HG02588 (cell line): ENCODE measurements at regions not wholly inside any gene's neighbourhood (a gene's known extent, or its start where the extent isn't known, plus 50 kb on each side); places are given as distances from the start of the nearest gene placed in this dataset.

Experiments used
- ATAC-seq: cut with Tn5 transposase; IDR thresholded peaks from one replicate; pipeline ENCODE4 v1.9.1; 2021; ENCODE audit warnings: mild to moderate bottlenecking, moderate library complexity; ENCODE audit not compliant: unreplicated experiment

GRCh38 chr3:155029941-155030340 lies 50.2 kb upstream of the MME start:
- no peak for ATAC-seq

GRCh38 chr3:155026999-155027591 lies 53.0 kb upstream of the MME start:
- no peak for ATAC-seq

- ATAC-seq = no peak
These were observed 56.0 kb upstream of the MME start for GRCh38 chr3:155024006-155024638.

GRCh38 chr3:155022896-155023295 lies 57.2 kb upstream of the MME start:
- ATAC-seq = no peak

- ATAC-seq = no peak
These were observed 60.5 kb upstream of the MME start for GRCh38 chr3:155019575-155019974.

GRCh38 chr3:155018621-155019330 lies 61.3 kb upstream of the MME start:
- ATAC-seq = no peak

GRCh38 chr3:155015776-155016436 lies 64.2 kb upstream of the MME start:
- no peak for ATAC-seq

GRCh38 chr3:155014953-155015352 lies 65.2 kb upstream of the MME start:
- no peak for ATAC-seq

GRCh38 chr3:155013427-155013826 lies 66.7 kb upstream of the MME start:
- no peak for ATAC-seq

- ATAC-seq = no peak
These were observed 67.5 kb upstream of the MME start for GRCh38 chr3:155012584-155012983.

GRCh38 chr3:155010416-155010815 lies 69.7 kb upstream of the MME start:
- ATAC-seq = no peak

- no peak for ATAC-seq
These were observed 70.9 kb upstream of the MME start for GRCh38 chr3:155009217-155009616.

- no peak for ATAC-seq
These were observed 72.4 kb upstream of the MME start for GRCh38 chr3:155007729-155008128.

GRCh38 chr3:155001289-155002010 lies 78.7 kb upstream of the MME start:
- ATAC-seq = no peak

- no peak for ATAC-seq
These were observed 87.5 kb upstream of the MME start for GRCh38 chr3:154992655-154993054.

- no peak for ATAC-seq
These were observed 89.6 kb upstream of the MME start for GRCh38 chr3:154990543-154990942.

- no peak for ATAC-seq
These were observed 92.3 kb upstream of the MME start for GRCh38 chr3:154987846-154988245.

- ATAC-seq = no peak
These were observed 98.5 kb upstream of the MME start for GRCh38 chr3:154981664-154982063.

- ATAC-seq = no peak
These were observed 98.9 kb upstream of the MME start for GRCh38 chr3:154981201-154981600.

GRCh38 chr3:154979331-154979730 lies 100.8 kb upstream of the MME start:
- no peak for ATAC-seq

- no peak for ATAC-seq
These were observed 102.5 kb upstream of the MME start for GRCh38 chr3:154977666-154978065.
